CD14-positive monocyte (primary cell): ENCODE measurements at regions not wholly inside any gene's neighbourhood (a gene's known extent, or its start where the extent isn't known, plus 50 kb on each side); places are given as distances from the start of the nearest gene placed in this dataset.

Source experiments
- DNase-seq, 3 donors: peaks; one replicate each; pipeline ENCODE4 v3.0.0-alpha.2; 2011 to 2022
- H2AFZ ChIP-seq: 2 replicates; pipeline ENCODE4 v1.6.0; 2012; ENCODE audit warnings: mild to moderate bottlenecking, low read depth, low read length, inconsistent platforms; ENCODE audit not compliant: insufficient read depth, poor library complexity, severe bottlenecking
- H3K27ac ChIP-seq, 2 donors: 1 replicate in 1 of 2; 2 replicates in 1 of 2; pipeline ENCODE4 v1.5.1; 2012 to 2013; ENCODE audit warnings: low read length in 2 of 2, control low read depth in 1 of 2, inconsistent platforms in 1 of 2, low read depth in 1 of 2, mild to moderate bottlenecking in 1 of 2
- H3K27me3 ChIP-seq, 2 donors: one replicate each; pipeline versions ENCODE4 v1.6.0 to v1.6.1; 2011 to 2013; ENCODE audit warnings: low read length in 2 of 2; ENCODE audit not compliant: control insufficient read depth in 2 of 2, insufficient read depth in 2 of 2
- H3K36me3 ChIP-seq, 2 donors: replicated peaks in 1 of 2; 1 replicate in 1 of 2; 2 replicates in 1 of 2; pipeline versions ENCODE4 v1.5.1 to v1.6.1; 2012 to 2013; ENCODE audit warnings: low read length in 2 of 2, control low read depth in 1 of 2, inconsistent platforms in 1 of 2, mild to moderate bottlenecking in 1 of 2; ENCODE audit not compliant: insufficient read depth in 2 of 2, control insufficient read depth in 1 of 2
- H3K4me1 ChIP-seq, 2 donors: 1 replicate in 1 of 2; 2 replicates in 1 of 2; pipeline versions ENCODE4 v1.5.1 to v1.6.1; 2012 to 2013; ENCODE audit warnings: low read length in 2 of 2, control low read depth in 1 of 2, inconsistent platforms in 1 of 2, mild to moderate bottlenecking in 1 of 2, moderate library complexity in 1 of 2; ENCODE audit not compliant: insufficient read depth in 2 of 2, control insufficient read depth in 1 of 2
- H3K4me2 ChIP-seq: replicated peaks from 2 replicates; pipeline ENCODE3; 2012; ENCODE audit warnings: low read length, moderate library complexity, mild to moderate bottlenecking; ENCODE audit not compliant: poor library complexity, severe bottlenecking; ENCODE audit errors: extremely low read depth
- H3K4me3 ChIP-seq, 3 experiments: fragments of 200-600 bp in 1 of 3; sonication (generic) in 1 of 3; replicated peaks in 1 of 3; 1 replicate in 2 of 3; 2 replicates in 1 of 3; pipeline ENCODE4 v1.5.1; 2011 to 2013; ENCODE audit warnings: low read length in 3 of 3, mild to moderate bottlenecking in 3 of 3, control low read depth in 2 of 3, low read depth in 2 of 3, inconsistent platforms in 1 of 3, moderate library complexity in 1 of 3
- H3K79me2 ChIP-seq: 2 replicates; pipeline ENCODE4 v1.6.0; 2012; ENCODE audit warnings: mild to moderate bottlenecking, control low read depth, inconsistent platforms, low read length, moderate library complexity; ENCODE audit not compliant: insufficient read depth
- H3K9ac ChIP-seq: 2 replicates; pipeline ENCODE4 v1.6.0; 2017; ENCODE audit warnings: low read length, mild to moderate bottlenecking; ENCODE audit not compliant: insufficient read depth, poor library complexity, severe bottlenecking
- H3K9me3 ChIP-seq, 2 donors: replicated peaks in 1 of 2; 1 replicate in 1 of 2; 2 replicates in 1 of 2; pipeline versions ENCODE4 v1.5.1 to v1.6.1; 2012 to 2013; ENCODE audit warnings: low read length in 2 of 2, control low read depth in 1 of 2; ENCODE audit not compliant: control insufficient read depth in 1 of 2, insufficient read depth in 1 of 2
- H4K20me1 ChIP-seq: 2 replicates; pipeline ENCODE4 v1.6.0; 2012; ENCODE audit warnings: mild to moderate bottlenecking, low read length, control low read depth, moderate library complexity; ENCODE audit not compliant: insufficient read depth
- H3K27ac Mint-ChIP-seq, 7 donors: one replicate each; pipeline ENCODE4 v1.8.0; 2020; ENCODE audit warnings: mild to moderate bottlenecking in 7 of 7, mixed read lengths in 7 of 7, moderate library complexity in 6 of 7, inconsistent platforms in 2 of 7
- H3K27me3 Mint-ChIP-seq, 3 donors: one replicate each; pipeline ENCODE4 v1.8.0; 2021 to 2022; ENCODE audit warnings: low read depth in 3 of 3, mild to moderate bottlenecking in 3 of 3, mixed read lengths in 3 of 3, moderate library complexity in 3 of 3, inconsistent platforms in 1 of 3
- H3K36me3 Mint-ChIP-seq, 2 donors: one replicate each; pipeline ENCODE4 v1.8.0; 2020; ENCODE audit warnings: mixed read lengths in 2 of 2, inconsistent platforms in 1 of 2, mild to moderate bottlenecking in 1 of 2
- H3K4me1 Mint-ChIP-seq: one replicate; pipeline ENCODE4 v1.8.0; 2020; ENCODE audit warnings: mild to moderate bottlenecking, mixed read lengths
- H3K4me3 Mint-ChIP-seq, 2 donors: one replicate each; pipeline ENCODE4 v1.8.0; 2020; ENCODE audit warnings: mild to moderate bottlenecking in 2 of 2, mixed read lengths in 2 of 2, moderate library complexity in 1 of 2
- H3K9me3 Mint-ChIP-seq, 7 donors: one replicate each; pipeline ENCODE4 v1.8.0; 2020 to 2022; ENCODE audit warnings: mixed read lengths in 7 of 7, mild to moderate bottlenecking in 6 of 7, moderate library complexity in 6 of 7, inconsistent platforms in 2 of 7
- WGBS: methylation state at CpG from one replicate; pipeline ENCODE4 v1.1.5; 2013; ENCODE audit warnings: missing lambda C conversion rate; ENCODE audit not compliant: insufficient coverage; 5-methylcytosine and 5-hydroxymethylcytosine counted together
- intact Hi-C, 2 donors: fragments of 100-400 bp; cut with micrococcal nuclease; formaldehyde crosslinking; loops; one replicate each; pipeline versions ENCODE4 v1.15.0 to v1.15.1; 2023
- TF ChIP-seq, protein P1 (sequence below): fragments of 200-600 bp; IDR thresholded peaks from one replicate; pipeline ENCODE4 v1.8.0; 2022; ENCODE audit warnings: antibody characterized with exemption, mild to moderate bottlenecking

DNA sequence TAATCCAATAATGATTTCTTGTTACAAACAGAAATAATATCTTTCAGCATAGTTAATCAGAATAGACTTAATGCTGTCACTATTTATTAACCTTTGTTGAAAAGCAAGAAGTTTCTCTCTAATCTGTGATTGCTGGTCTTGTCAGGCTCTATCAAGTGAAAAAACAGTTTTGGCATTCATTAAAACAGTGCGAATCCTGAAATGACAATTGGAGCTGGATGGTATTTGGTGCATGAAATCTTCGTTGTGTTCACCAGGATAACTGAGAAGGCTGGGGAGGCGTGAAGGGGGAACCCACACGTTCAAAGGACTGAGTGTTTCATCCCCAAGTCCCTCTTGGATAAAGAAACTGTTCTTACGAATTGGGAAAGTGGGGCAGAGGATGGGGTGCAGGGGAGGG, 190.2 kb upstream of the MYL2 start:
- H3K9me3 ChIP-seq = no peaks in the 10 kb centered on the region

DNA sequence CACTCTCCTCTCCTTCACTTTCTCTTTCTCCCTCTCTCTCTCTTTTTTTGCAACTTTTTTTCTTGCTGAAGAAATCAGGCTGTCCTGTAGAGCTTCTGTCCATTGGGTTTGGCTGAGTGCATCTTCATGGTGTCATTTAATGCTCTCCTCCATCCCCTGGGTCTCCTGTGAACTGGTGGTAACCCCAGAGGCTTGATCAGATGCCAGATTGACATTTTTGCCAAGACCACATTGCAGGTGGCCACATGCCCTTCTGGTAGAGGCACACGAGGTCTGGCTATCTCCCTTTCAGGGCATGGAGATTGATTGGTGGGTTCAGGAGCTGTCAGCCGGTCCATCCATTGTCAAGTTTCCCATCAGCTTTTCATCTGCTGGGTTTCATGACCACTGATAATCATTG, 188.3 kb upstream of the MYL2 start:
- no CpG with 5 or more reads among the region's 2 CpGs for WGBS
- H3K9me3 Mint-ChIP-seq = peaks cover 0 to 2% (median 0%) of the 10 kb centered on the region in 7 donors
- H3K27ac Mint-ChIP-seq = no peak overlapping the region
- Histone ChIP-seq H3K36me3 (no peaks in the 10 kb centered on the region), H2AFZ (no peak overlapping the region), H3K27me3 (no peaks in the 10 kb centered on the region), H3K9me3 (no peaks in the 10 kb centered on the region), H3K4me2 (no peak overlapping the region), H3K4me3 (no peak overlapping the region), H3K4me1 (peaks cover 26 to 29% of the 10 kb centered on the region in 2 donors), H3K27ac (no peak overlapping the region), H3K9ac (no peak overlapping the region), H3K79me2 (no peaks in the 10 kb centered on the region), H4K20me1 (no peaks in the 10 kb centered on the region)
- no peaks in the 10 kb centered on the region for H3K36me3 Mint-ChIP-seq
- DNase-seq = no peak
- peaks cover 36% of the 10 kb centered on the region for H3K4me1 Mint-ChIP-seq
- peaks cover 0 to 4% (median 1%) of the 10 kb centered on the region in 3 donors for H3K27me3 Mint-ChIP-seq
- intact Hi-C loops = no loop called here
- TF ChIP-seq, protein P1, sequence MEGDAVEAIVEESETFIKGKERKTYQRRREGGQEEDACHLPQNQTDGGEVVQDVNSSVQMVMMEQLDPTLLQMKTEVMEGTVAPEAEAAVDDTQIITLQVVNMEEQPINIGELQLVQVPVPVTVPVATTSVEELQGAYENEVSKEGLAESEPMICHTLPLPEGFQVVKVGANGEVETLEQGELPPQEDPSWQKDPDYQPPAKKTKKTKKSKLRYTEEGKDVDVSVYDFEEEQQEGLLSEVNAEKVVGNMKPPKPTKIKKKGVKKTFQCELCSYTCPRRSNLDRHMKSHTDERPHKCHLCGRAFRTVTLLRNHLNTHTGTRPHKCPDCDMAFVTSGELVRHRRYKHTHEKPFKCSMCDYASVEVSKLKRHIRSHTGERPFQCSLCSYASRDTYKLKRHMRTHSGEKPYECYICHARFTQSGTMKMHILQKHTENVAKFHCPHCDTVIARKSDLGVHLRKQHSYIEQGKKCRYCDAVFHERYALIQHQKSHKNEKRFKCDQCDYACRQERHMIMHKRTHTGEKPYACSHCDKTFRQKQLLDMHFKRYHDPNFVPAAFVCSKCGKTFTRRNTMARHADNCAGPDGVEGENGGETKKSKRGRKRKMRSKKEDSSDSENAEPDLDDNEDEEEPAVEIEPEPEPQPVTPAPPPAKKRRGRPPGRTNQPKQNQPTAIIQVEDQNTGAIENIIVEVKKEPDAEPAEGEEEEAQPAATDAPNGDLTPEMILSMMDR = no peak
- no peak overlapping the region for H3K4me3 Mint-ChIP-seq

More for the DNA sequence above, 190.2 kb upstream of the MYL2 start:
- Mint-ChIP-seq H3K27me3 (peaks cover 1 to 4% (median 2%) of the 10 kb centered on the region in 3 donors), H3K9me3 (peaks cover 0 to 2% (median 0%) of the 10 kb centered on the region in 7 donors), H3K4me3 (no peak overlapping the region), H3K4me1 (peaks cover 31% of the 10 kb centered on the region), H3K36me3 (no peaks in the 10 kb centered on the region), H3K27ac (no peak overlapping the region)
- no peak overlapping the region for H3K4me3 ChIP-seq
- H3K79me2 ChIP-seq = no peaks in the 10 kb centered on the region
- no peak overlapping the region for H3K4me2 ChIP-seq
- no peak overlapping the region for H3K27ac ChIP-seq
- DNase-seq = no peak
- H2AFZ ChIP-seq = no peak overlapping the region
- TF ChIP-seq, protein P1 = no peak
- no peaks in the 10 kb centered on the region for H4K20me1 ChIP-seq
- no peaks in the 10 kb centered on the region for H3K27me3 ChIP-seq
- H3K36me3 ChIP-seq = no peaks in the 10 kb centered on the region
- intact Hi-C loops = no loop called here
- WGBS = 94% methylated on average over 5 of the region's 5 CpGs
- no peak overlapping the region for H3K9ac ChIP-seq
- peaks cover 25 to 26% of the 10 kb centered on the region in 2 donors for H3K4me1 ChIP-seq
